ENCODE measurements at regions not wholly inside any gene's neighbourhood (a gene's known extent, or its start where the extent isn't known, plus 50 kb on each side); places are given as distances from the start of the nearest gene placed in this dataset.

DNA sequence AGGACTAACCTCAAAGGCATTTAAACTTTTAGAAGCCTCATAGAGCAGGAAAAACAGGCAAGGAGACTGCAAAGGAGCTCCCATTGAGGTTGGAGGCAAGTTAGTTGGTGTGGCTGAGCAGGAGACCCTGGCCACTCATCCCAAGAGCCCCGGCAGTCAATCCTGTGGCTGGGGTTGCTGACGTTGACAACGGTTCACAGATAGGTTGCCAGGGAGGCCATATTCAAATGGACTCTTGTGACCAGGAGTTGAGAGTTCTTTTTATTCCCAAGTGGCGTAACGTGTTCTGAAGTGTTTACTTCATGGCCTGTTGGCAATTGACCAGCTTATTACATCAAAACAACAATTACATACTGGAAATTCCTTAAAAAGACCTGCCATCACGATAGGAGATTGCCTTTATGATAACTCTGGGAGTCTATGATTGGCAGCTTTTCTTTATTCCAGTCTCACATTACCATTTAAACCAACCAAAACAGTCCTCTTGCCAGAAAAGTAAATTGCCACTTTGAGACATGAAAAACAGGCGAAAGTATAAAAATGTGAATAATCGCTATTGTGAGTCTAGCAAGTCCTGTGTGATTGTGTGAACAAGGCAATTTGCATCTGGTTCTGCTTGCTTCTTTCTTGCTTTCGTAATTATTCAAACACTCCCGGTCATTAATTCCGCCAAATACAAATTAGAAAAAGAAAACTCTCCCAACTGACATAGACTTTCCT is 394.9 kb downstream of the MED10 start:
- FAIRE-seq: no peak

DNA sequence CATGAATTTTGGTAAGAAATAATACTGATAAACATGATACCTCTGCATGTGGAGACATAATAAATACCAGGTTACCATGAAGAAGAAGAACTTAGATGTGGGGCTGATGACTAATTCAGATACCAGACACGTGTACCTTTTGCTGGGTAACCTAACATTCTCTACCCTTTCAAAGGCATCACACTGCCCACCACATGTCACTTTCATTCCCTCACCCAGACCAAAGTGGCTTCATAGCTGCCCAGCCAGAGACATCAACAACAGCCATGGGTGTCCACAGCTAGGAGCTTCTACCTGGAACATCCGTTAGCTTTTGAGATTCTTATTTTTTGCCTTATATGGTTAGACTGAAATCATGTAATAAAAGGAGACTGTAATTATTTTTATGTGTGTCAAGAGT is 396.8 kb downstream of the MED10 start:
- FAIRE-seq: no peak

DNA sequence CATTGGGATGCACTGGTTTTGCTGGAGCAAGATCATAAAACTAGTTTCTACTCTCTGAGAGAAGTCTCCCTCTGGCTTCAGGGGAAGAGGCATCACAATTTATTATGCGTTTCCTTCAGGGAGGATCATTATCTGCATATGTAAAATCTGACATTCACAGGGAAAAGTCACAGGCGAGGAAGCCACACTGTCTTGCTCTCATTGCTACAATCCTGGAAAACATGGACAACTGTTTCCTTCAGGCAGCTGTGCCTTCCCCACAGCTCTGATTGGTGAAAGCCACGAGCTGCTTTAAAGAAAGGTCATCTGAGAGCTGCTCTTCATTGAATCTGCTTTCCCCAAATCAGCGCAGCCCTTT is 397.8 kb downstream of the MED10 start:
- no peak for FAIRE-seq

DNA sequence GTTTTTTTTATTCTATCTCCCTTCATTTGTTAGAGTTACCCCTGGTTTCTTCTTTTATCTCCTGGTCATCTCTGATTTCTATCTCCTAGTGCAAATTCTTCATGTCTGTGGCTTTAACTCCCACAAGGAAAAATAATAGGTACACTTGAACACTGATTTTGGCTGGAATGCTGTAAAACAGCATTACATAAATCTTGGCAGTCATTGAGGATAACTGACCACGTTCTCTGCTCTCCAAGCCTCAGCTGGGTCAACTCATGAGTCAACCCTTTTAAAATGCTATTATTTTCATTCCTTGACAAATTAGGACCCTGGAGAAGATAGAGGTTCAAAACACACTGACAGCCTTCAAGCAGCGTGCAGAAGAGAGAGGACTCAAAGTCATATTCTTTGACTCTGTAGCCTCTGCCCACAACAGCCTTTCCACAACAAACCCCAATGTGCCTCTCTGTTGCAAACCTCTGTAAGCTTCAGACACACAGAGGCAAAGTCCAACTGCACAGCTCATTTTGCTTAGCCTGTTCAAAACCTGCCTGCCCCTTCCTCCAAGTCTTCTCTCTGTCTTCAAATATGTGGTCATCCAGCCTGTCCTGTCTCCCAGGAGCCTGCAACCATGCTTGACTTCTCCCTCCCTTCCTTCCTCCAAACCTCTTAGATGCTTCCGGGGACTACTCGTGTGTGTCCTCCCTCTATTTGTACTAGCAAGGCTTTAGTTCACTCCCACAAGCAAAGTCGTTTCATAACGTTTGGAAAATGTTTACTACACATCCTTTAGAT is 398.4 kb downstream of the MED10 start:
- FAIRE-seq: no peak

DNA sequence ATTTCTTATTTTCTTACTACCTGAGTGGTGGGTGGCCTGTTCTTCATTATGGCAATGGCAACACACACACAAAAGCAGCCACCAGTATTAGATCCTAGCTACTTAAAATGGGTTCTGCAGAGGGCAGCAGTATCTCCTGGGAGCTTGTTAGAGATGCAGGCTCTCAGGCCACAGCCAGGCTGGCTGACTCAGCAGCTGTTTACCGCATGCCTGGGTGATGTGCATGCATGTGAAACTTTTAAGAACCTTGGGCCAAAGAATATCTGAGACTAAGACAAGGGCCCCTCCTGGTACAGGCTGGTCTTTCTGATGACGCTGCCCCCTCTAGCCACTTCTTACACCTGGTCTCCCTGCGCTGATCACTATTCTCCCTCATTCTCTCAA is 399.0 kb downstream of the MED10 start:
- FAIRE-seq: no peak

DNA sequence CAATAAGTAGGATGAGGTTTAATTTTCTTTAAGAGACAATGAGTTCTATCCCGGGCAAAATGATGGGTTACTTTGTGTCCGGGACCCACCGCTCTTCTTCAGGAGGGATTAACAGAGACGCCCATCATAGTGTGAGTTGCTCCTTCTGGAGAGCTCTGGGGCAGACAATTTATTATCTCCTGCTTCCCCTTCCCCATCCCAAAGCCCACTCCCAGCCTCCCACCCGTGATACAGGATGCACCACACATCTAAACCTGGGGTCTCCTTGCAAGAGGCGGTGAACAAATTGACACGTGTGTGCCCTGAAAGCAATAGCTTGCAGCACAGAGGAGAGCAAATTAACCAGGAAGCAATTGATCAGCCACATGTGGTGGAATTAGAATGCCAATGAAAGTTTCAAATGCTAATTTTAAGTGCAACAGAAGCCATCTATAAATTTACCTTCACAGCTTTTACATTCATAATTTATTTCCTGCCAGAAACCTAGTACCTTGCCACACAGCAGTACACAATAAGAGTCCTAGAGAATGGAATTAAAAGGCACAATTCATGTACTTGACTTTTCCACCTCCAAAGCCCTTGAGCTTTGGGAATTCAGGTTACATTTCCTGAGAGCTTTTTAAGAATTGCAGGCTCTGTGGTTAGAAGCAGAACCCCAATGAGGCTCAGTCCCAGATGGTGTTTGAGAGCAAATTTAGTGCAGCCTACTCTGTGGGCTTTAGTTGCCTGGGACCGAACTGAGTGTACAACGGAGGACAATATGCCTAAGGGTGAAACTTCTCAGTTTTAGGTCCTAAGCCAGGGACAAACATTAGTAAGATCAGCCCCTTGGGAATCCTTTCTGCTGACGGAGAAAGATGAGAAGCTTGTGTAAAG is 399.6 kb downstream of the MED10 start:
- no peak for FAIRE-seq

DNA sequence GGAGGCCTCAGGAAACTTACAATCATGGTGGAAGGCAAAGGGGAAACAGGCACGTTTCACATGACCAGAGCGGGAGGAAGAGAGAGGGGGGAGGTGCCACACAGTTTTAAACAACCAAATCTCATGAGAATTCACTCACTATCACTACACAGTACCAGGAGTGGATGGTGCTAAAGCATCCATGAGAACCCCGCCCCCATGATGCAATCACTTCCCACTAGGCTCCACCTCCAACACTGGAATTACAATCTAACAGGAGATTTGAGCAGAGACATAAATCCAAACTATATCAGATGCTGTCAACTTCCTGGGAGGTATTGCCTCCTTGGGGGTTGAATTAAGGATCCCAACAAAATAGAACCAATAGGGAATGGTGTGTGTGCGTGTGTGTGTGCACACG is 407.1 kb downstream of the MED10 start:
- no peak for FAIRE-seq

DNA sequence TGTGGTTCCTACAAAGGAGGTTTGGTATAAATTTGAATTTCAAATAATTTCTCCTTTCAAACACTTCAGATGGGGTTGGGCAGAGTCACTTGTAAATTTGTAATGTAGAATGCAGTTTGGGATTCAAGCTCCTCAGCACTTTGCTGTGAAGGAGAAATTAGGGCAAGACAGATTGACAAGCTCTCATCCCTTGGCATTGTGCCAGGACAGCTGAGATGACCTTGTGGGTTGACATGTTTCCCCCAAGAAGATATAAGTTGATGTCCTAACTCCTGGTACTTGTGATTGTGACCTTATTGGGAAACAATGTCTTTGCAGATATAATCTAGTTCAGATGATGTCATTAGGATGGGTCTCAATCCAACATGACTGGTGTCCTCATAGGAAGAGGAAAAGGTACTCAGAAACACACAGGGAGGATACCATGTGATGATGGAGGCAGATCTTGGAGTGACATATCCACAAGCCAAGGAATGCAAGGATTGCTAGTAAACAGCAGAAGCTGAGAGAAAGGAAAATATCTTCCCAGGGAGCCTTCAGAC is 408.3 kb downstream of the MED10 start:
- FAIRE-seq: no peak

DNA sequence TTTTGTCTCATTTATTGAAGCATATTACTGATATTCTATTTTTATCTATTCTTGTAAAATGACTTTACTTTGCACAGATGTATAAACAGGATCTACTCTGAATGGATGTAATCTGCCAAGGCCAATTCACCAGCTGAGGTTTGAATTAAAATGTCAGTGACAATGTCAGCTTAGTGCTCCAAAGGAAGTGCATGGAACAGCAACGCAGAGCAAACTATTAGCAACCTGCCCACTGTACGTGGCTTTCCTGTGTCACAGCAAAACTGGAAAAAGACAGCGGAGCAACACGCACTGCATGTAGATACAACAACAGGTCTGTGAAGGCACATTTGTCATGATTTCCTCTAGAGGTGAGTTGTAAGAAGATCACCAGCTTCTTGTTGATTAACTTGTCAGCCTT is 409.4 kb downstream of the MED10 start:
- FAIRE-seq: no peak

DNA sequence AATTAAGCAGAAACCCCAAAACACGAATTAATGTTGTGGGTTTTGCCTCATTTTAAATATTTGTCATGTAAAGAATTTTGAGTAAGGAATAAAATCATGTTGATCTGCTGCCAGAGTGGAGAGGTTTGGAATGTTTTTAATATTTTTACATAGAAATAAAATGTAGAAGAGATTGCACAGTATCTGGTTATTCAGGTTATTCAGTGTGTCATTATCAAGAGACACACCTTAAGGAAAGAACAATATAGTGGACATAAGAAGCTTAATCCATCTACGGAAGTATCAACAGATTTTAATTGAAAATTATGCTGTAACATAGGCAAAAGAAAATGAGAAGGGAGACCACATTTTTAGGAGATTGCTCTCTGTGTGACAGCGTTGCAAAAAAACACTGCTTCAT is 410.4 kb downstream of the MED10 start:
- no peak for FAIRE-seq

DNA sequence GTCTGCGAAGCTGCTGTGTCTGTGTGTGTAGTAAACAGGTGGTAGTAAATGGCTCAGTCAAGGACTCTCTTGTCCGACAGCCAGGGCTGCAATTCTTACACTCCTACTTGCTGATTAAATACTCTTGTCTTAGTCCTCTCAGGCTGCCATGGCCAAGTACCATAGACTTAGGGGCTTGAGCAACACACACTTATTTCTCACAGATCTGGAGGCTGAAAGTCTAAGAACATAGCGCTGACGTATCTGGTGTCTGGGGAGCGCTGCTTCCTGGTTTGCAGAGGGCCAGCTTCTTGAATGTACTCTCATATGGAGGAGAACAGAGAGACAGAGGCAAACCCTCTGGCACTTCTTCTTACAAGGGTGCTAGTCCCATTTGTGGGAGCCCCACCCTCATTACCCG is 411.0 kb downstream of the MED10 start:
- FAIRE-seq: no peak

DNA sequence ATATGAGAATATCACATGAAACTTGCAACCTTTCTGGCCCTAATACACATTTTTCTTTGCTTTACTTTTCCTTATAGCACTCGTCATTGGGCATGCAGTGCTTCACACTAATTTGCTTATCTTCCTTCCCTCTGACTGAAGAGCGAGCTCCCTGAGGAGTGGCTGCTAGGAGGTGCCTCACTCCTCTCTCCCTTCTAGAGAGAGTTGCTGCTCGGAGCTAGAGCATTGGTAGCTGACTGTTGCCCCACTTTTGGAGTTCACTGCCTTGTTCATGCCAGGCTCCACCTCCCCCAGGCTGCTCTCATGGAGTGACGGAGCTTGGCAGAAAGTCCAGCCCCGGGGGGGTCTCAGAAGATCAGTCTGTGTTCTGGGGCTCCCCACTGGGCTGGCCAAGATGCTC is 413.2 kb downstream of the MED10 start:
- FAIRE-seq: no peak

DNA sequence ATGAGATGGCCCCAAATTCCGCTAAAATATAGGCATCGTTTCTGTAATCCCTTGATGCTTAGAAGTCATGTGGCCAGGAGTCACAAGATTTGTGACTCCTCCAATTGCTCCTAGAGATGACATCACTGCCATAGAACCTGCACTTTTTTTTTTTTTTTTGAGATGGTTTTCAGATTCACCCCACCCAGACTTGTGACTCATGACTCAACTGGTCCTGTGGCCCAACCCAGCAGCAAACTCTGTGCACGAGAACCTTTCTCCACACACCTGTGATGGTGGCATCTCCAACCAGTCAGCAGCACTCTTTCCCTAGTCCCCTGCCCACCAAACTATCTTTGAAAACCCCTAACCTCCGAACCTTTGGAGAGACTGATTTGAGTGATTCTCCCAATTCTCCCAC is 414.0 kb downstream of the MED10 start:
- FAIRE-seq: no peak

DNA sequence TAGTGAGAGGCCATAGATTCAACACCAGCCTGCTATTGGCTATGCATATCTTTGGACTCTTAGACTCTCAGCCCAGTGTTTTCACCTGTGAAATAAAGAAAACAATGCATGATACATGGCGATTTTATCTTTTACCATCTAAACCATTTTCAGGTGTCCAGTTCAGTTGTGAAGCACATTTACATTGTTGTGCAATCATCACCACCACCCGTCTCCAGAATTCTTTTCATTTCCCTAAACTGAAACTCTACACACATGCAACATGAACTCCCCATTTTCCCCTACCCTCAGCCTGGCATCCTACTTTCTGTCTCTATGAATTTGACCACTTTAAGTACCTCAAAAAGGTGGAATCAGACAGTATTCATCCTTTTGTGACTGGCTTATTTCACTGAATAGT is 420.6 kb downstream of the MED10 start:
- no peak for FAIRE-seq

DNA sequence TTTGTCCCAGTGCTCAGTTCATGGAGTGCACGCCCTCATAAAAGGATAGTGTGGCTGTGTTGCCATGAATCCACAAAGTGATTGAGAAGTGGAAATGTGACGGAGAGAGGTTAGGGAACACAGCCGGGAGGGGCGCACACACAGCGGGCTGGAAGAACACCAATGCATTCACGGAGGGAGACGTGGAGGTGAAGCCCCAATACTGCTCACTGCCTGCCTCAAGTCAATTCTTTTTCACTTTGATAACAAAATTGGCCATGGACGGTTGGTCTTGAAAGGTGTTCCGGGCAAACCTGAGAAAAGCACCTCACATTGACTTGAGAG is 424.1 kb downstream of the MED10 start:
- FAIRE-seq: no peak

DNA sequence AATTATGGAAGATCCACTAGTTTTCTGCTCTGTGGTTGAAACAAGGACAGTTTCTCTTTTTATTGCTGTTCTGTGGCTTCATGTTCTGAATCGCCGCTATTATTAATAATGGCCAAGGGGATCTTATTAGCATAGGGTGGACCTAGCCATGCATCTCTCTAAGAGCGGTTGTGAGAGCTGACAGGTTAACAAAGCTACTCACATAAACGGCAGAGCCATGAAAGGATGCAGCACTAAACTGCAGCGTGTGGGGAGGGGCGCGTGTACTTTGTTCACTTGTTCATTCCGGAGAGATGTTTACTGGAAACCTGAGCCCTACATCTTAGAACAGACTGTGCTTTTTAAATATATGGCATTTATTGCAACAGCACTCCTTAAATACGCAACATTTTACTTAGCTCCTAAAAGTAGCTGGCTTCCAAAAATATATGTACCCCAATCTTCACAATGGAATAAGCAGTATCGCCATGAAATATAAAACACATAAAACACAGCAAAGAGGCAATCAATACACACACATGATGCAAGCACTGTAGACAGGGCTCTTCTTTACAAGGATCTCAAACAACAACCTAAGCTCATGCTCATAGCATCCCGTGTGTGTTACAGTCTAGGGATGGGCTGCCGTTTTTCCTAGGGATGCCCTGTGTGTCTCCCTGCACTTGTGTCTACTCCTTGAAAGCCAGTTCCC is 424.6 kb downstream of the MED10 start:
- FAIRE-seq: no peak

DNA sequence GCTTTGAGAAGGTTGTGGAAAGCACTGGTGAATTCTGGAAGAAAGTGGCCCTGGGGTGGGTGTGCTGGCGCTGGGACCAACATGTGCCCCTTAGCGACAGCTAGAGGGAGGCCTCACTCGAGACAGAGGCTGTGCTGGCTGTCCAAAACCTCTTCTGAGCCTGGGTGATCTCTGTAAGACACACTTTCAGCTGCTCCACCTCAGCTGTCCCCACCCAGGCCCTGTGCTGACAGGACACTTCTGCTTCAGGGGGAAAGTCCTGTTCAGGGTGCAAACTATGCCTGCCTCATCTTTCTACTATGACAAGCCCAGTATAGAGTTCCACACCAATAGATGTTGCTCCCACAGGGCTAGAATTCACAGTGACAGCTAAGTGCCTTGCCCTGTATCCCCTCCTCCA is 426.4 kb downstream of the MED10 start:
- no peak for FAIRE-seq

DNA sequence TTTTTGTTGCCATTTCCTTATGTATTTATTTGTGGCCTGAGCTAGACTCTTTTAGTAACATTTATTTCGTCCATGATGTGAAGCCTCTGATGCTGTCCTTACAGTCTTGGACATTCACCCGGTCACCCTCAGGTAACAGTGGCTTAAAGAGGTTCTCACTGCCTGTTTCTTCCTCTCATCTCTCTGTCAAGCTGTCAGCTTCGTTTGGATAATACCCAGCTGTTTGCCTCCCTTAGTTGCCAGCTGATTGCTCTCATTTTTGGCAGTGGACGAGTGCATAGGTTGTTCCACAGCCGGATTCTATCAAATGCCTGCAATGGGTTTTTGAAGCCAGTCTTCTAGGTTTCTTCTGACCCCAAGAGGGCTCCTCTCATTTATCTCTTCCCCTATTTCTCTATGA is 427.7 kb downstream of the MED10 start:
- no peak for FAIRE-seq

DNA sequence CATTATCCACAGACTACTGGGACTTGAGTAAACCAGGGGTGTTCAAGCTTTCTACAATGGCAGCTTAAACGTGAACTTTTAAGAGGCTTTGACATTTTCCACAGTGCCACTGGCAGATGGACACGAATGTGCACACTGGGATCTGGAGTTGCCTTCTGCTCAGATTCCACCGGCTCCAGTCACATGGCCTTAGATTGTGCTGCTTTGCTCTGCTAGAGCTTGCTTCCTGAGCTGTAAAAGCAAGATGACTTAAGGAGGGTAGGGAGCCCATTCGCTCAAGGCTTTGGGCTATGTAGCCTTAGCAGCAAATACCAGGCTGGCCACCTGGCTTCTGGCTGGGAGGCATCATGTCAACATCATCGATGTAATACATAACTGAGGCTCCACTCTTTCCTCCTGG is 436.9 kb downstream of the MED10 start:
- FAIRE-seq: no peak

DNA sequence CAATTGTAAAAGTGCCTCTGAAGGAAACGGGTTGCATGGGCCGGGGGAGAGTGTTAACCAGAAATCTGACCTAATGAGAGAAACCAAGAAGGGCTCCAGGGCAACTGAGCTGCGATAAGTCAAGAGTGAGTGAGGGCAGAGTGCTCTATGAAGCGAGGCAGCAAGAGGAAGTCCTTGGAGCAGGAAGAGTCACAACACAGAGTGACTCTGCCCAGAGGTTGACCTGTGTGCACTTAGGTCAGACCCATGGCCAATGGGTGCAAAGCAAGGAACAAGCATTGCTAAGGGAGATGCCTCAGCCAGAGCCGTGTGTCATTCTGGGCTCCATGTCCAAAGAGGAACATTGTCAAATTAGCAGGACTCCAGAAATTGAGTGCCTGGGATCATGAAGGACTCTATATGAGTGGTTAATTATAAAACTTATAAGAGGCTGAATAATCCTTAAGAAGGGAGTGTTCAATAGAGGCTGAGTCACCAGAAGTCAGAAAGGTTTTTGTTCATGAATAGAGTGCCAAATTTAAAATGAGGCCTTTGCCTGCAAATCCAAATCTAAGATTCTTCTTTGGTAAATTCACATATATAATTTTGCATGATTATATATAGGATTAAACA is 438.5 kb downstream of the MED10 start:
- no peak for FAIRE-seq

DNA sequence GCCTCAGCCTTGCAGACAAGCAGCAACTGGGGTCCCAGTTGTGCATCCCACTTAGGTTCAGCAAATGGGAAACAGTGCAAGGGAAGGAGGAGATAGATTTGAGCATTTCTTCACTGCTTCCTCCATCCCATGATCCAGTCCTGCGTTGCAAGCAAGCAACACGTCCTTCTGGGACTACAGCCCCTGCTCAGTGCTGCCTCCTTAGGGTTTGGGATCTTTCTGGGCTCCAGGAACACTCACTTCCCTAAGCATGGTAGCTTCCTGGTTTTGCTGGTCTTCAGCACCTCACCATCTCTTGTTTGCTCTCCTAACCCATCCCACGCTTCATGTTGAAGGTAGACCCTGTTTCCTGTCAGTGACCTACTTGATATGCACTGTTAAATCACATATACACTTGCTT is 444.7 kb downstream of the MED10 start:
- no peak for FAIRE-seq

DNA sequence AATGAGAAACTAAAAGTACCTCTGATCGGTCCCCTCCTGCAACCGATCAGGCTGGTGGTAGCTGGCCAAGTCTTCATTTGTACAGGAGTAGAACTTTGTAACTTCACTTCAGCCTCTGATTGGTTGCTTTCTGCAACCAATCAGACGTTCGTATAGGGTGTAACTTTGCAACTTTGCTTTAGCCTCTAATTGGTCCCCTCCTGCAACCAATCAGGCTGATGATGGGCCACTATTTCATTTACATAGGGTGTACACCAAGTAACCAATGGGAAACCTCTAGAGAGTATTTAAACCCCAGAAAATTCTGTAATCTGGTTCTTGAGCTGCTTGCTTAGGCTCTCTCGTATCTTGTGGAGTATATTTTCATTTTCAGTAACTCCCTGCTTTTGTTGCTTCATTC is 445.5 kb downstream of the MED10 start:
- FAIRE-seq: no peak

DNA sequence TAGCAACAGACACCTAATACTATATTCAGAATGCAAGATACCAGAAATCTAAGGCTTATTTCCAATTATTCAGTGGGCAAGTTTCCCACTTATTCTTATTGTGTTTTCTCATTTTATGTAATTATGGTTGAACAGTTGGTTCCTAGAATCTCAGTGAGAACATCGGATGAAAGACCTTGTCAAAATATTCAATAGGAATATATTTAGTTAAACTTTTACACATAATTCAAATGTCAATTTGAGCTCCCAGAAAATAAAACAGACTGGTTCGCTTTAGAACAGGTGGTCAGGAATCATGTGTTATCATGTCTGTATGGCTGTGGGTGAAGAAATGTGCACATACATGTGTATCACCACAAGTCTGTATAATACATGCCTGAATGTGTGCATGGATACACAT is 447.8 kb downstream of the MED10 start:
- no peak for FAIRE-seq
